Mesendoderm (in vitro differentiated cells): ENCODE measurements at regions not wholly inside any gene's neighbourhood (a gene's known extent, or its start where the extent isn't known, plus 50 kb on each side); places are given as distances from the start of the nearest gene placed in this dataset.

Source experiments
- DNase-seq: peaks from one replicate; pipeline ENCODE4 v3.0.0; 2013
- H2AK5ac ChIP-seq: 2 replicates; pipeline ENCODE4 v1.6.1; 2013; ENCODE audit warnings: low read length, inconsistent platforms
- H2BK120ac ChIP-seq: 2 replicates; pipeline ENCODE4 v1.6.1; 2013; ENCODE audit warnings: low read depth, mild to moderate bottlenecking, low read length, moderate library complexity, mixed read lengths
- H2BK15ac ChIP-seq: replicated peaks from 2 replicates; pipeline ENCODE4 v1.6.1; 2013; ENCODE audit warnings: low read depth, mild to moderate bottlenecking, moderate library complexity
- H2BK5ac ChIP-seq: 2 replicates; pipeline ENCODE4 v1.6.1; 2013; ENCODE audit warnings: low read length, inconsistent platforms
- H3K18ac ChIP-seq: 2 replicates; pipeline ENCODE4 v1.6.1; 2013; ENCODE audit warnings: mild to moderate bottlenecking, low read length, mixed read lengths
- H3K23ac ChIP-seq: one replicate; pipeline ENCODE4 v1.6.1; 2013; ENCODE audit warnings: low read length
- H3K27ac ChIP-seq: 2 replicates; pipeline ENCODE4 v1.5.1; 2013; ENCODE audit warnings: low read depth, mild to moderate bottlenecking, inconsistent platforms, low read length, moderate library complexity
- H3K27me3 ChIP-seq: 2 replicates; pipeline ENCODE4 v1.6.1; 2013; ENCODE audit warnings: low read length, control low read depth, mild to moderate bottlenecking, inconsistent platforms; ENCODE audit not compliant: insufficient read depth, poor library complexity
- H3K36me3 ChIP-seq: 2 replicates; pipeline ENCODE4 v1.6.1; 2013; ENCODE audit warnings: low read length, inconsistent platforms; ENCODE audit not compliant: control insufficient read depth, insufficient read depth
- H3K4ac ChIP-seq: one replicate; pipeline ENCODE4 v1.6.1; 2013; ENCODE audit warnings: low read depth, mild to moderate bottlenecking, low read length, moderate library complexity
- H3K4me1 ChIP-seq: 2 replicates; pipeline ENCODE4 v1.6.1; 2013; ENCODE audit warnings: low read depth, low read length, inconsistent platforms; ENCODE audit not compliant: control insufficient read depth
- H3K4me2 ChIP-seq: 2 replicates; pipeline ENCODE4 v1.6.1; 2013; ENCODE audit warnings: low read length
- H3K4me3 ChIP-seq: 2 replicates; pipeline ENCODE4 v1.5.1; 2013; ENCODE audit warnings: mild to moderate bottlenecking, low read length
- H3K56ac ChIP-seq: one replicate; pipeline ENCODE4 v1.6.1; 2013; ENCODE audit warnings: low read length
- H3K79me1 ChIP-seq: 2 replicates; pipeline ENCODE4 v1.6.1; 2013; ENCODE audit warnings: low read length, inconsistent platforms
- H3K79me2 ChIP-seq: 2 replicates; pipeline ENCODE4 v1.6.1; 2013; ENCODE audit warnings: mild to moderate bottlenecking, low read length; ENCODE audit not compliant: control insufficient read depth, insufficient read depth
- H3K9ac ChIP-seq: 2 replicates; pipeline ENCODE4 v1.6.1; 2013; ENCODE audit warnings: low read length, inconsistent platforms
- H4K5ac ChIP-seq: one replicate; pipeline ENCODE4 v1.6.1; 2013; ENCODE audit warnings: low read length
- H4K8ac ChIP-seq: one replicate; pipeline ENCODE4 v1.6.1; 2013; ENCODE audit warnings: low read depth, mild to moderate bottlenecking, control low read depth, low read length, moderate library complexity
- WGBS: extraction: QIAGEN DNeasy Blood & Tissue Kit; methylation state at CpG from one replicate; pipeline ENCODE4 v1.1.7; 2013; ENCODE audit warnings: low lambda C conversion rate, missing lambda C conversion rate; ENCODE audit not compliant: insufficient coverage; ENCODE audit errors: extremely low coverage; 5-methylcytosine and 5-hydroxymethylcytosine counted together

DNA sequence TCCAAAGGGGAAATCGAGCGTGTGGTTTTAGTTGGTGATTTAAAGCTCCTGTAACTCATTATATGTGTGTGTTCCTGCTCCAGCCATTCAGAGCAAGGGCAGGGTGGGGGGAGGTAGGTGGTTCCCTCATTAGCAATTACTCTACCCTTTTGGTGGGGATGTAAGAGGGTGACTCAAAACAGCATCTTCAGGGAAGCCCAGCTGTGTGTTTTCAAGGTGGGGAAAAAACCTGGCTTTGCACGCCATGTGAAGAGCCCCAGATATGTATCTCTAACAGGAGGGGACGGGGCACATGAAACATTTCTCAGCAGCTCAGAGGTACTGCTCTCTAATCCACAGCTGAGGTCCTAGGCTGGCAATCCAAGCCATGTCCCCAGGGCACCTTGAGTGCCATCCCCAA lies 241.3 kb upstream of the ZFHX3 start:
- no peaks in the 10 kb centered on the region for H3K79me1 ChIP-seq
- no peak overlapping the region for H2BK5ac ChIP-seq
- no peak overlapping the region for H3K4me3 ChIP-seq
- H3K4me2 ChIP-seq = no peak overlapping the region
- no peaks in the 10 kb centered on the region for H3K36me3 ChIP-seq
- H2AK5ac ChIP-seq = no peak overlapping the region
- H3K9ac ChIP-seq = no peak overlapping the region
- no peak overlapping the region for H4K5ac ChIP-seq
- H3K27me3 ChIP-seq = no peaks in the 10 kb centered on the region
- H3K4me1 ChIP-seq = no peaks in the 10 kb centered on the region
- no peak overlapping the region for H3K56ac ChIP-seq
- no peak overlapping the region for H2BK120ac ChIP-seq
- WGBS = no CpG with 5 or more reads among the region's 4 CpGs
- no peak overlapping the region for H3K27ac ChIP-seq
- no peak overlapping the region for H3K18ac ChIP-seq
- no peak for DNase-seq
- no peak overlapping the region for H3K23ac ChIP-seq
- H3K79me2 ChIP-seq = no peaks in the 10 kb centered on the region
- H2BK15ac ChIP-seq = no peak overlapping the region
- H4K8ac ChIP-seq = no peak overlapping the region
- H3K4ac ChIP-seq = no peak overlapping the region

DNA sequence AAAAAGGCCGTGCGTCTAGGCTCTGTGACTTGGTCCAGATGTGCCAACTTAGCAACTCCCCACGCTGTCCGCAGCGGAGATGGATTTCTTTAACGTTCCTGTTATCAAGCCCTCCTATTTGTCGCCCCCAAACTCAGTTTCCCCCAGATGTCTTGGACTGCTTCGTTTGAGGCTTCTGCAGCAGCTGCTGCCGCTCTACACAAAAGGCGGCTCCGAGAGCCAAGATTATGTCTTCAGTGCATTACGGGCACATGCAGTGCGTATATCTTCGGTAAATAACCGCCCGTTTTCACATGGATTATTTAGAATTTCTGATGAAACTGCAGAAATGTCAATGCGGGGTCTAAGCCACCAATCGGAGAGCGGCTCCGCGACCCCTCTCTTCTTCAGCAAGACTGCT lies 240.6 kb upstream of the ZFHX3 start:
- no CpG with 5 or more reads among the region's 21 CpGs for WGBS
- no peaks in the 10 kb centered on the region for H3K27me3 ChIP-seq

DNA sequence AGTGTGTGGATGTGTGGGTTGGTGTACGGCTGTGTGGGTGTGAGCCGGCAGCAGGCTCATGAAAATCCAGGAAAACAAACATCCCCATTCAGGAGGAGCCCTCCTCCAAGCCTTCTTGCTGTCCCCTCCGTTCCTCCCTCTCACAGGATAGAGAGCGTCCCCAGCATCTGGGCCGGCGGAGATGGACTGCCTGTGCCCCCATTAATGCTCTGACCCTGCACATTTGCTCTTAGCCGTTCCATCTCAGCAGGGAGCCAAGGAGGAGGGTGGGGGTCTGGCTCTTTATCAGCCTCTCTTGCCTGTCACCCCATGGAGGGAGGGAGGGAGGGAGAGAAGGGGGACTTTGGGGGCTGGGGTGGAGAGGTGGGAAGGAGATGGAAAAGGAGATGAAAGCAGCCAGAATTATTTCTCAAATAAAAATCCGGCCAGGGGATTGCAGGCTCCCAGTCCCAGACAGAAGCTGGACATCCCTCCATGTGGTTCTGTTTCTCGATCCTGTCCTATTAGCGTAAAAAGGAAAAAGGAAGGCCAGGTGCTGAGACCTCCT lies 240.0 kb upstream of the ZFHX3 start:
- H2BK15ac ChIP-seq = no peak overlapping the region
- no peak overlapping the region for H3K27ac ChIP-seq
- no peaks in the 10 kb centered on the region for H3K4me1 ChIP-seq
- H2BK120ac ChIP-seq = no peak overlapping the region
- no peaks in the 10 kb centered on the region for H3K79me2 ChIP-seq
- DNase-seq = no peak
- no peak overlapping the region for H2BK5ac ChIP-seq
- no peak overlapping the region for H3K56ac ChIP-seq
- H2AK5ac ChIP-seq = no peak overlapping the region
- H3K79me1 ChIP-seq = no peaks in the 10 kb centered on the region
- no CpG with 5 or more reads among the region's 10 CpGs for WGBS
- H3K36me3 ChIP-seq = no peaks in the 10 kb centered on the region
- H3K4ac ChIP-seq = no peak overlapping the region
- H3K23ac ChIP-seq = no peak overlapping the region
- no peak overlapping the region for H3K4me2 ChIP-seq
- H3K4me3 ChIP-seq = no peak overlapping the region
- no peak overlapping the region for H3K9ac ChIP-seq
- H4K8ac ChIP-seq = no peak overlapping the region
- no peak overlapping the region for H3K18ac ChIP-seq
- no peaks in the 10 kb centered on the region for H3K27me3 ChIP-seq
- no peak overlapping the region for H4K5ac ChIP-seq

More for the DNA sequence above, 240.6 kb upstream of the ZFHX3 start:
- H2BK120ac ChIP-seq = no peak overlapping the region
- H3K56ac ChIP-seq = no peak overlapping the region
- no peak overlapping the region for H3K4me2 ChIP-seq
- H2BK15ac ChIP-seq = no peak overlapping the region
- no peak overlapping the region for H4K8ac ChIP-seq
- no peak overlapping the region for H3K4me3 ChIP-seq
- no peaks in the 10 kb centered on the region for H3K4me1 ChIP-seq
- H3K79me1 ChIP-seq = no peaks in the 10 kb centered on the region
- H3K27ac ChIP-seq = no peak overlapping the region
- H3K23ac ChIP-seq = no peak overlapping the region
- no peak overlapping the region for H4K5ac ChIP-seq
- no peak for DNase-seq
- H3K36me3 ChIP-seq = no peaks in the 10 kb centered on the region
- H3K9ac ChIP-seq = no peak overlapping the region
- no peak overlapping the region for H2AK5ac ChIP-seq
- H3K79me2 ChIP-seq = no peaks in the 10 kb centered on the region
- H2BK5ac ChIP-seq = no peak overlapping the region
- no peak overlapping the region for H3K18ac ChIP-seq
- H3K4ac ChIP-seq = no peak overlapping the region

DNA sequence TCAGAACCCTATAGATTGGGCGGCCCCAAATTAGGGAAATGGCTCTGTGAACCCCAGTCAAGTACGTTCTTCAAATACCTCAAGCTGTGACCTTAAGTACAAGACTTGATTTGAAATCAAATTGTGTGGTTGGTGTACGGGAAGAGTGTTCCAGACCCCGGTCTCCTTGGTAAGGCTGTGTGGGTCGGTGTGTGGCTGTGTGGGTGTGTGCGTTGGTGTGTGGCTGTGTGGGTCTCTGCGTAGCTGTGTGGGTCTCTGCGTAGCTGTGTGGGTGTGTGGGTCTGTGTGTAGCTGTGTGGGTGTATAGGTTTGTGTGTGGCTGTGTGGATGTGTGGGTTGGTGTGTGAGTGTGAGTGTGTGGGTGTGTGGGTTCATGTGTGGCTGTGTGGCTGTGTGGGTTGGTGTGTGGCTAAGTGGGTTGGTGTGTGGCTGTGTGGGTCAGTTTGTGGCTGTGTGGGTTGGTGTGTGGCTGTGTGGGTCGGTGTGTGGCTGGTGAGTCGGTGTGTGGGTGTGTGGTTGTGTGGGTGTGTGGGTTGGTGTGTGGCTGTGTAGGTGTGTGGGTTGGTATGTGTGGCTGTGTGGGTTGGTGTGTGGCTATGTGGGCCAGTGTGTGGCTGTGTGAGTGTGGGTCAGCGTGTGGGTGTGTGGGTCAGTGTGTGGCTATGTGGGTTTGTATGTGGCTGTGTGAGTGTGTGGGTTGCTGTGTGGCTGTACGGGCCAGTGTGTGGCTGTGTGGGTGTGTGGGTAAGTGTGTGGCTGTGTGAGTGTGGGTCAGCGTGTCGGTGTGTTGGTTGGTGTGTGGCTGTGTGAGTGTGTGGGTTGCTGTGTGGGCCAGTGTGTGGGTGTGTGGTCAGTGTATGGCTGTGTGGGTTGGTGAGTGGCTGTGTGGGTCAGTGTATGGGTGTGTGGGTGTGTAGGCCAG lies 238.7 kb upstream of the ZFHX3 start:
- WGBS = no CpG with 5 or more reads among the region's 14 CpGs
- no peak overlapping the region for H2BK5ac ChIP-seq
- H3K4ac ChIP-seq = no peak overlapping the region
- no peak overlapping the region for H2BK15ac ChIP-seq
- H3K79me2 ChIP-seq = no peaks in the 10 kb centered on the region
- no peak overlapping the region for H3K9ac ChIP-seq
- no peak overlapping the region for H3K23ac ChIP-seq
- H3K79me1 ChIP-seq = no peaks in the 10 kb centered on the region
- H3K18ac ChIP-seq = no peak overlapping the region
- H3K56ac ChIP-seq = no peak overlapping the region
- no peak overlapping the region for H3K27ac ChIP-seq
- H2BK120ac ChIP-seq = no peak overlapping the region
- no peaks in the 10 kb centered on the region for H3K36me3 ChIP-seq
- H3K4me2 ChIP-seq = no peak overlapping the region
- H3K4me1 ChIP-seq = no peaks in the 10 kb centered on the region
- H3K4me3 ChIP-seq = no peak overlapping the region
- no peaks in the 10 kb centered on the region for H3K27me3 ChIP-seq
- no peak overlapping the region for H4K5ac ChIP-seq
- H2AK5ac ChIP-seq = peak overlapping the region; percentile 11
- no peak overlapping the region for H4K8ac ChIP-seq
- no peak for DNase-seq

DNA sequence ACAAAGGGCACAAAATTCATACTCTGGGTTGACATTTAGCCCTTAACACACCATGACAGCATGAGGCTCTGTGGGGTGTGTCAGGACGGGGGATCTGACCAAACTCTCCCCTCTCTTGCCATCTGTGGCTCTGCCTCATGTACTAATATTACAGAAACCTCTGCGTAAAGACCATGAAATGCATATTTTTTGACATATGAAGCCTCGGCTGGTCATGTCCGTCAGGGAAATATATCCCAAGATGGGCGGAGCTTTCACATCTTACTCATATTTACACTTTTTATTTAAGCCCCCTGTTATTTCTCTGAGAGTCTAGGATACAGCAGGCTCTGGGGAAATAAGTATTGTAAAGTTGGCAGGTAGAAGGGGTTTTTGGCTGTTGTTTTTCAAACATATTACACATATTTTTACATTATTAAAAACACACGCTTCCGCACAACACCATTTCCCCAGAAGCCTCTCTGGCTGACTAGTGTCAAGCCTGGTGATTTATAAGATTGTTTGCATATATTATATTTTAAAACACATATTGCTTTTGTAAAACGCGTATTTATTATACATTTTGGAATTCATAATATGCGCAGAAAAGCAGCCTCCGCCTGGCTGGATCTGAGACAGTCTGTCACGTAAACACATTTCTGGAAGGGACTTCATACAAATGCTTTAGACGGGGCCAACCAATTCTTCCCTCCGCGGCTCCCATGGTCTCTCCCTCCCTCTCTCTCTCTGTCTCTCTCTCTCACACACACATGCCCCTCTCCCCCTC lies 237.7 kb upstream of the ZFHX3 start:
- Histone ChIP-seq H3K27me3 (no peaks in the 10 kb centered on the region), H2BK5ac (no peak overlapping the region), H3K4ac (no peak overlapping the region), H3K4me3 (no peak overlapping the region), H3K4me1 (no peaks in the 10 kb centered on the region), H2AK5ac (no peak overlapping the region), H3K36me3 (no peaks in the 10 kb centered on the region), H2BK15ac (no peak overlapping the region), H3K79me2 (no peaks in the 10 kb centered on the region), H3K79me1 (no peaks in the 10 kb centered on the region), H3K56ac (no peak overlapping the region), H3K23ac (no peak overlapping the region), H3K27ac (no peak overlapping the region), H3K18ac (no peak overlapping the region), H4K5ac (no peak overlapping the region), H2BK120ac (no peak overlapping the region), H3K4me2 (no peak overlapping the region), H4K8ac (no peak overlapping the region), H3K9ac (no peak overlapping the region)
- no peak for DNase-seq
- WGBS = no CpG with 5 or more reads among the region's 15 CpGs
